ENCODE measurements at regions not wholly inside any gene's neighbourhood (a gene's known extent, or its start where the extent isn't known, plus 50 kb on each side); places are given as distances from the start of the nearest gene placed in this dataset.

DNA sequence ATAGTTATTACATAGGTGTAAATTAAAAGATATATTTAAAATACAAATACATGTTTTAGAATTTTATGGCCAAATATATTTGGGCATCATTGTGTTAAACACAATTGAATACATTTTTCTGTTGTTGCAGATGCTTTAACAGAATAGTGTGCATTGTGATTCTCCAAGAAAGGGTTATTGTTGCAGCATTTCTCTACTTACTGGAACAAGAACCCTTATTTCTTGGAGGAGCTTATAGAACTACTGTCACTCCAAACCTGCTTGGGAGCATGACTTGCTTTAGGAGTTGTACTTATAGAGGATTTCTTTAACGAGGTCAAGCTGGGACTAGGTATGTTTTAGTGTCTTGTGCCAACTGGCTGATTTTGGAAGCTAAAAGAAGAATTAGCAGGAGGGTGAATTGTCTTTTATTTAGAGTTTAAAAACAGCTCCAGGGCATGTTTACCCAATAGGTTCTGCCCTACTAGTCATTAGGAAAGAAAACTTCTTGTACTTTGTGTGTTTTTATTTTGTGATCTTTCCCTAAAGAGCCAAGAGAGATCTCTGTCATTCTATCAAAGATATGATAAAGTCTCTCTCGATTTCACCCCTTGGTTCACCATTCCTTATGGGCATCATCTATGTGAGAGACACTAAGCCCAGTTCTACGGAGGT is 279.8 kb upstream of the SALL1 start:
- Histone ChIP-seq H3K27ac (ENCODE audit: low read depth, low read length) (no peak overlapping the region), H3K4me1 (ENCODE audit: control insufficient read depth in 1 of 2, insufficient read depth in 2 of 2, low read length in 2 of 2) (no peaks in the 10 kb centered on the region), H3K9me3 (ENCODE audit: control insufficient read depth in 1 of 2, insufficient read depth in 1 of 2, low read depth in 1 of 2, low read length in 2 of 2) (peaks cover 0 to 21% of the 10 kb centered on the region in 2 experiments; a peak in 1 of 4 replicates), H3K4me2 (ENCODE audit: low read length) (no peak overlapping the region), H3K36me3 (ENCODE audit: control insufficient read depth in 1 of 2, insufficient read depth in 2 of 2, low read length in 2 of 2) (no peaks in the 10 kb centered on the region), H2AFZ (ENCODE audit: low read depth, low read length, poor library complexity, severe bottlenecking) (no peak overlapping the region), H4K20me1 (ENCODE audit: insufficient read depth) (no peaks in the 10 kb centered on the region), H3K79me2 (ENCODE audit: insufficient read depth, low read length) (no peaks in the 10 kb centered on the region), H3K9ac (ENCODE audit: low read length) (no peak overlapping the region), H3K27me3 (ENCODE audit: insufficient read depth, low read length) (no peaks in the 10 kb centered on the region), H3K9me2 (ENCODE audit: insufficient read depth) (no peaks in the 10 kb centered on the region), H3K4me3 (replicated peaks in 1 of 2; ENCODE audit: low read depth in 1 of 2, low read length in 2 of 2) (no peak overlapping the region)
- no peak for TF ChIP-seq ZFX (IDR thresholded peaks at IDR 0.05)
- TF ChIP-seq, protein P1, sequence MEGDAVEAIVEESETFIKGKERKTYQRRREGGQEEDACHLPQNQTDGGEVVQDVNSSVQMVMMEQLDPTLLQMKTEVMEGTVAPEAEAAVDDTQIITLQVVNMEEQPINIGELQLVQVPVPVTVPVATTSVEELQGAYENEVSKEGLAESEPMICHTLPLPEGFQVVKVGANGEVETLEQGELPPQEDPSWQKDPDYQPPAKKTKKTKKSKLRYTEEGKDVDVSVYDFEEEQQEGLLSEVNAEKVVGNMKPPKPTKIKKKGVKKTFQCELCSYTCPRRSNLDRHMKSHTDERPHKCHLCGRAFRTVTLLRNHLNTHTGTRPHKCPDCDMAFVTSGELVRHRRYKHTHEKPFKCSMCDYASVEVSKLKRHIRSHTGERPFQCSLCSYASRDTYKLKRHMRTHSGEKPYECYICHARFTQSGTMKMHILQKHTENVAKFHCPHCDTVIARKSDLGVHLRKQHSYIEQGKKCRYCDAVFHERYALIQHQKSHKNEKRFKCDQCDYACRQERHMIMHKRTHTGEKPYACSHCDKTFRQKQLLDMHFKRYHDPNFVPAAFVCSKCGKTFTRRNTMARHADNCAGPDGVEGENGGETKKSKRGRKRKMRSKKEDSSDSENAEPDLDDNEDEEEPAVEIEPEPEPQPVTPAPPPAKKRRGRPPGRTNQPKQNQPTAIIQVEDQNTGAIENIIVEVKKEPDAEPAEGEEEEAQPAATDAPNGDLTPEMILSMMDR (IDR thresholded peaks at IDR 0.05 in 2 of 3, conservative IDR thresholded peaks at IDR 0.05 in 1 of 3; ENCODE audit: borderline replicate concordance in 1 of 3, insufficient read depth in 1 of 3, low read depth in 2 of 3, low read length in 2 of 3), result no peak
- TF ChIP-seq EZH2 (IDR thresholded peaks at IDR 0.05), result no peak
- TF ChIP-seq, protein P2, sequence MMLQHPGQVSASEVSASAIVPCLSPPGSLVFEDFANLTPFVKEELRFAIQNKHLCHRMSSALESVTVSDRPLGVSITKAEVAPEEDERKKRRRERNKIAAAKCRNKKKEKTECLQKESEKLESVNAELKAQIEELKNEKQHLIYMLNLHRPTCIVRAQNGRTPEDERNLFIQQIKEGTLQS (IDR thresholded peaks at IDR 0.05), result no peak
- no peak for TF ChIP-seq SIN3A (IDR thresholded peaks at IDR 0.05; ENCODE audit: low read depth)
- no peak for TF ChIP-seq TCF7L2 (IDR thresholded peaks at IDR 0.05; ENCODE audit: borderline replicate concordance, extremely low read depth, insufficient read depth, insufficient read length)
- POLR2A ChIA-PET, result no interaction called here
- RAD21 ChIA-PET (ENCODE audit: low non-redundant PET in 1 of 2, low total read pairs in 2 of 2, uncharacterized antibody in 2 of 2, unreplicated experiment in 2 of 2), result no interaction called here
- intact Hi-C loops (cut with micrococcal nuclease), result no loop called here
- no peak for ATAC-seq
- DNase-seq (ENCODE audit: low read depth, low spot score), result no peak
- CTCF ChIA-PET, result no interaction called here
- no TSS peak for BruUV-seq (replicated peaks)

DNA sequence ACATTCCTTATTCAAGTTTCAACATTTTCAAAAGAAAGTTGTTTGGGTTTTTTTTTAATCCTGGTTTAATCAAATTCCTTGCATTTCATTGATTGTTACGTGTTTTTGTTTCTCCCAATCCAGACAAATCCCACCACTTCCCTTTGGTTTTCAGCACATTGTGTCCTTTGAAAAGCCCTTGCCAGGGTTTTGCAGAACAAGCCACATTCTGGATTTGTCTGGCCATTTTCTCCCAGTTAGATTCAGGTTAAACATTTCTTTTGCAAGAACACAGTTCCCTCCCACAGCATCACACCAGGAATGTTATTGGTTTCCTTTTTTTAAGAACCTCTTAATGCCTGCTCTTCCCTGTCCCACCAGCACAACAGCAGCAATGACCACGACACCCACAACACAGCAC is 278.0 kb upstream of the SALL1 start:
- peaks cover 0 to 19% of the 10 kb centered on the region in 2 experiments; a peak in 2 of 4 replicates for H3K9me3 ChIP-seq (ENCODE audit: control insufficient read depth in 1 of 2, insufficient read depth in 1 of 2, low read depth in 1 of 2, low read length in 2 of 2)
- H2AFZ ChIP-seq (ENCODE audit: low read depth, low read length, poor library complexity, severe bottlenecking), result no peak overlapping the region
- CTCF ChIA-PET, result no interaction called here
- ATAC-seq, result no peak
- TF ChIP-seq ZFX (IDR thresholded peaks at IDR 0.05) (no peak), SP1 (IDR thresholded peaks at IDR 0.05; ENCODE audit: low read depth) (no peak), ELF1 (IDR thresholded peaks at IDR 0.05; ENCODE audit: borderline replicate concordance, low read depth) (no peak), SRF (IDR thresholded peaks at IDR 0.05; ENCODE audit: low read depth) (no peak), ZNF274 (IDR thresholded peaks at IDR 0.05; ENCODE audit: low read depth, low read length) (no peak), POLR2A (IDR thresholded peaks at IDR 0.05; ENCODE audit: borderline replicate concordance, extremely low read depth, insufficient read depth, insufficient read length) (no peak), JUND (IDR thresholded peaks at IDR 0.05) (no peak), TCF7L2 (IDR thresholded peaks at IDR 0.05; ENCODE audit: borderline replicate concordance, extremely low read depth, insufficient read depth, insufficient read length) (no peak)
- no peaks in the 10 kb centered on the region for H3K4me1 ChIP-seq (ENCODE audit: control insufficient read depth in 1 of 2, insufficient read depth in 2 of 2, low read length in 2 of 2)
- H4K20me1 ChIP-seq (ENCODE audit: insufficient read depth), result no peaks in the 10 kb centered on the region
- RAD21 ChIA-PET (ENCODE audit: low non-redundant PET in 1 of 2, low total read pairs in 2 of 2, uncharacterized antibody in 2 of 2, unreplicated experiment in 2 of 2), result no interaction called here
- DNase-seq (ENCODE audit: low read depth, low spot score), result no peak
- no peaks in the 10 kb centered on the region for H3K36me3 ChIP-seq (ENCODE audit: control insufficient read depth in 1 of 2, insufficient read depth in 2 of 2, low read length in 2 of 2)
- H3K79me2 ChIP-seq (ENCODE audit: insufficient read depth, low read length), result no peaks in the 10 kb centered on the region
- no TSS peak for BruUV-seq (replicated peaks)
- no peaks in the 10 kb centered on the region for H3K9me2 ChIP-seq (ENCODE audit: insufficient read depth)
- intact Hi-C loops (cut with micrococcal nuclease), result no loop called here
- no peak overlapping the region for H3K4me2 ChIP-seq (ENCODE audit: low read length)
- no peak overlapping the region for H3K4me3 ChIP-seq (replicated peaks in 1 of 2; ENCODE audit: low read depth in 1 of 2, low read length in 2 of 2)
- POLR2A ChIA-PET, result no interaction called here
- H3K9ac ChIP-seq (ENCODE audit: low read length), result no peak overlapping the region
- no peak overlapping the region for H3K27ac ChIP-seq (ENCODE audit: low read depth, low read length)
- H3K27me3 ChIP-seq (ENCODE audit: insufficient read depth, low read length), result no peaks in the 10 kb centered on the region
